ENCODE measurements at regions not wholly inside any gene's neighbourhood (a gene's known extent, or its start where the extent isn't known, plus 50 kb on each side); places are given as distances from the start of the nearest gene placed in this dataset.
"Not testable (repeated sequence)": the region's sequence is repeated elsewhere in the genome, so short reads cannot be mapped to it uniquely, and the experiment has no call there.

GRCh38 chr5:86507574-86507973 lies 110.2 kb upstream of the COX7C start:
- no peak overlapping the region for H3K4me3 ChIP-seq (ENCODE audit: low read depth, low read length)

GRCh38 chr5:86510330-86510915 lies 107.3 kb upstream of the COX7C start:
- not testable (repeated sequence) for H3K4me3 ChIP-seq (ENCODE audit: low read depth, low read length)

GRCh38 chr5:86523718-86524117 lies 94.0 kb upstream of the COX7C start:
- H3K4me3 ChIP-seq (ENCODE audit: low read depth, low read length) = no peak overlapping the region

- H3K4me3 ChIP-seq (ENCODE audit: low read depth, low read length) = no peak overlapping the region
These were observed 92.1 kb upstream of the COX7C start for GRCh38 chr5:86525622-86526021.

GRCh38 chr5:86526811-86527348 lies 90.9 kb upstream of the COX7C start:
- H3K4me3 ChIP-seq (ENCODE audit: low read depth, low read length) = no peak overlapping the region

GRCh38 chr5:86532429-86532828 lies 85.3 kb upstream of the COX7C start:
- no peak overlapping the region for H3K4me3 ChIP-seq (ENCODE audit: low read depth, low read length)

- H3K4me3 ChIP-seq (ENCODE audit: low read depth, low read length) = no peak overlapping the region
These were observed 81.3 kb upstream of the COX7C start for GRCh38 chr5:86536396-86536795.

GRCh38 chr5:86542532-86542931 lies 75.2 kb upstream of the COX7C start:
- no peak overlapping the region for H3K4me3 ChIP-seq (ENCODE audit: low read depth, low read length)

GRCh38 chr5:86546044-86546443 lies 71.7 kb upstream of the COX7C start:
- no peak overlapping the region for H3K4me3 ChIP-seq (ENCODE audit: low read depth, low read length)

- no peak overlapping the region for H3K4me3 ChIP-seq (ENCODE audit: low read depth, low read length)
These were observed 71.2 kb upstream of the COX7C start for GRCh38 chr5:86546582-86546981.

GRCh38 chr5:86554638-86555037 lies 63.1 kb upstream of the COX7C start:
- H3K4me3 ChIP-seq (ENCODE audit: low read depth, low read length) = no peak overlapping the region

GRCh38 chr5:86557920-86558319 lies 59.8 kb upstream of the COX7C start:
- H3K4me3 ChIP-seq (ENCODE audit: low read depth, low read length) = no peak overlapping the region

- no peak overlapping the region for H3K4me3 ChIP-seq (ENCODE audit: low read depth, low read length)
These were observed 52.4 kb upstream of the COX7C start for GRCh38 chr5:86565197-86565789.

GRCh38 chr5:86566030-86566429 lies 51.7 kb upstream of the COX7C start:
- H3K4me3 ChIP-seq (ENCODE audit: low read depth, low read length) = not testable (repeated sequence)

Data from iPS-11a (cell line).